Esophagus muscularis mucosa (tissue), 4 donors: ENCODE measurements at regions not wholly inside any gene's neighbourhood (a gene's known extent, or its start where the extent isn't known, plus 50 kb on each side); places are given as distances from the start of the nearest gene placed in this dataset.

Source experiments
- CTCF ChIP-seq, 3 experiments: fragments of 200-600 bp in 2 of 3; fragments of 450-650 bp in 1 of 3; sonication (generic) in 2 of 3; IDR thresholded peaks; one replicate each; pipeline ENCODE4 v1.5.1; 2017 to 2019; ENCODE audit warnings: antibody characterized with exemption in 3 of 3, mild to moderate bottlenecking in 2 of 3, moderate library complexity in 1 of 3
- EP300 ChIP-seq: sonication (generic); formaldehyde crosslinking; IDR thresholded peaks from one replicate; pipeline ENCODE4 v1.6.1; 2017; ENCODE audit warnings: antibody characterized with exemption
- POLR2A ChIP-seq: fragments of 450-650 bp; IDR thresholded peaks from one replicate; pipeline ENCODE4 v1.6.1; 2017; ENCODE audit warnings: antibody characterized with exemption, moderate library complexity, mild to moderate bottlenecking, low read depth
- POLR2AphosphoS5 ChIP-seq, 2 donors: sonication (generic); formaldehyde crosslinking; IDR thresholded peaks; one replicate each; pipeline ENCODE4 v1.6.1; 2017; ENCODE audit warnings: antibody characterized with exemption in 2 of 2

GRCh38 chr3:69505770-69506407 lies 120.0 kb upstream of the FRMD4B start:
- TF ChIP-seq POLR2A: no peak
- no peak for TF ChIP-seq CTCF (IDR thresholded peaks at IDR 0.05)
- no peak for TF ChIP-seq POLR2AphosphoS5 (IDR thresholded peaks at IDR 0.05)
- TF ChIP-seq EP300: no peak
